ENCODE measurements at regions not wholly inside any gene's neighbourhood (a gene's known extent, or its start where the extent isn't known, plus 50 kb on each side); places are given as distances from the start of the nearest gene placed in this dataset.
"Not testable (repeated sequence)": the region's sequence is repeated elsewhere in the genome, so short reads cannot be mapped to it uniquely, and the experiment has no call there.

DNA sequence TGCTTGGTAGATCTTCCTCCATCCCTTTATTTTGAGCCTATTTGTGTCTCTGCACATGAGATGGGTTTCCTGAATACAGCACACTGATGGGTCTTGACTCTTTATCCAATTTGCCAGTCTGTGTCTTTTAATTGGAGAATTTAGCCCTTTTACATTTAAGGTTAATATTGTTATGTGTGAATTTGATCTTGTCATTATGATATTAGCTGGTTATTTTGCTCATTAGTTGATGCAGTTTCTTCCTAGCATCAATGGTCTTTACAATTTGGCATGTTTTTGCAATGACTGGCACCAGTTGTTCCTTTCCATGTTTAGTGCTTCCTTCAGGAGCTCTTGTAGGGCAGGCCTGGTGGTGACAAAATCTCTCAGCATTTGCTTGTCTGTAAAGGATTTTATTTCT, 72.4 kb downstream of the HNRNPD start:
- DNase-seq = not testable (repeated sequence)

GRCh38 chr4:82293304-82293703, 80.5 kb downstream of the HNRNPD start:
- DNase-seq = peak; percentile 11 to 19

DNA sequence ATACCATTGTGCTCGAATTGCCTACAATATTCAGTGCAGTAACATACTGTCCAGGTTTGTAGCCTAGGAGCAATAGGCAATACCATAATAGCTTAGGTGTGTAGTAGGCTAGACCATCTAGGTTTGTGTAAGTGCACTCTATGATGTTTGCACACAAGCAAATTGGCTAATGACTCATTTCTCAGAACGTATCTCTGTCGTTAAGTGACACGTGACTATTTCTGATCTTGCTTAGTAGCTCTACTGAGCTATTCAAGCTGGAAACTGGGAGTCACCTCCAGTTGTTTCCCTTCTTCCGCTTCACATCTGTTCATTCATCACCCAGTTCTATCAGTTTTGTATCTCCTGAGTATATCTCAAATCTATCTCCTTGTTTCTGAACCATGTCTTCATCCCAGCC, 86.1 kb downstream of the HNRNPD start:
- no peak for DNase-seq

- DNase-seq = peak; percentile 99 to 100
These were observed 88.7 kb downstream of the HNRNPD start for GRCh38 chr4:82284858-82285805.

DNA sequence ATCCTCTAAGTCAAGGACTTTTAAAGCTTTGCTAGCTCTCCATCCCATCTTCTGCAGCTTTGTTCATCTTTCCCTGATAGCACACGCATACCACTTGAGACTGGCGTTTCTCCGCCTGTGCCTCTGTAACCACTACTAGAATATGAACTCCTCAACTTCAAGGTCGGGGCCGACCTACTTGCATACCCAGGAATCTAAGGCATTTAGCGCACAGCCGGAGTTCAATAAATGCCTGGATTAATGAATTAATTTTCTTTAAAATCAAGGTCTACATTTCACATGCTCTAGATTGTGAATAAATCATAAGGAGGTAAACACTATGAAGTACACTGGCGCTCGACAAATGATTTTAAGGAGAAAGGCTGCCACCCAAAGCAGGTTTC, 89.3 kb downstream of the HNRNPD start:
- no peak for DNase-seq

- no peak for DNase-seq
These were observed 90.9 kb downstream of the HNRNPD start for GRCh38 chr4:82282875-82283274.

DNA sequence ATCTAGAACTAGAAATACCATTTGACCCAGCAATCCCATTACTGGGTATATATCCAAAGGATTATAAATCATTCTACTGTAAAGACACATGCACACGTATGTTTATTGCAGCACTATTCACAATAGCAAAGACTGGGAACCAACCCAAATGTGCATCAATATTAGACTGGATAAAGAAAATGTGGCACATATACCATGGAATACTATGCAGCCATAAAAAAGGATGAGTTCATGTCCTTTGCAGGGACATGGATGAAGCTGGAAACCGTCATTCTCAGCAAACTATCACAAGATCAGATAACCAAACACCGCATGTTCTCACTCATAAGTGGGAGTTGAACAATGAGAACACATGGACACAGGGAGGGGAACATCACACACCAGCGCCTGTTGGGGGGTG, 94.2 kb downstream of the HNRNPD start:
- not testable (repeated sequence) for DNase-seq

GRCh38 chr4:82276332-82276640, 97.5 kb downstream of the HNRNPD start:
- DNase-seq = no peak

GRCh38 chr4:82275431-82276331, 98.1 kb downstream of the HNRNPD start:
- DNase-seq = no peak

- not testable (repeated sequence) for DNase-seq
These were observed 99.1 kb downstream of the HNRNPD start for GRCh38 chr4:82274700-82275099.

DNA sequence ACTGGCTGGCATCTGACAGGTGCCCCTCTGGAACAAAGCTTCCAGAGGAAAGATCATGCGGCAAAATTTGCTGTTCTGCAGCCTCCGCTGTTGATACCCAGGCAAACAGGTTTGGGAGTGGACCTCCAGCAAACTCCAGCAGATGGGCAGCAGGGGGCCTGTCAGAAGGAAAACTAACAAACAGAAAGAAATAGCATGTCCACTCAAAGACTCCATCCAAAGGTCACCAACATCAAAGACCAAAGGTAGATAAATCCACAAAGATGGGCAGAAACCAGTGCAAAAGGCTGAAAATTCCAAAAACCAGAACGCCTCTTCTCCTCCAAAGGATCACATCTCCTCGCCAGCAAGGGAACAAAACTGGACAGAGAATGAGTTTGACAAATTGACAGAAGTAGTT, 101.3 kb downstream of the HNRNPD start:
- not testable (repeated sequence) for DNase-seq

- not testable (repeated sequence) for DNase-seq
These were observed 101.8 kb downstream of the HNRNPD start for GRCh38 chr4:82271915-82272480.

DNA sequence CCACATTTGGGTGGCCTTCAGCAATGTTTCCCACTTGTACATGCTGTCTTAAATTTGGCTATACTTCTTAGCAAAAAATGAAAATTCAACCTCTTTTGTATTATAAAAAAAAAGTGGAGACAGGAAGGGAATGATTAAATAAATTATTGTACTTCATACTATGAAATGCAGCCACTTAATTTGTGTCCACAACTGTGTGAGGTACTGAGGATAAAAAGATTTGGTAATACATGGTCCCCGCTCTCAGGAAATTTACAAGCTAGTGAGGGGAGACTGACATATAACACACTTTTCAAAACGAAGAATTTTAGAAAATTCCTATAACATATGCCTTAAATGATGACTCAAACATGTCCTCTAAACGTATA, 105.0 kb downstream of the HNRNPD start:
- no peak for DNase-seq

- DNase-seq = peak; percentile 88 to 93
These were observed 105.6 kb downstream of the HNRNPD start for GRCh38 chr4:82268050-82268825.

GRCh38 chr4:82267506-82267905, 106.3 kb downstream of the HNRNPD start:
- peak; percentile 8 to 40 for DNase-seq

DNA sequence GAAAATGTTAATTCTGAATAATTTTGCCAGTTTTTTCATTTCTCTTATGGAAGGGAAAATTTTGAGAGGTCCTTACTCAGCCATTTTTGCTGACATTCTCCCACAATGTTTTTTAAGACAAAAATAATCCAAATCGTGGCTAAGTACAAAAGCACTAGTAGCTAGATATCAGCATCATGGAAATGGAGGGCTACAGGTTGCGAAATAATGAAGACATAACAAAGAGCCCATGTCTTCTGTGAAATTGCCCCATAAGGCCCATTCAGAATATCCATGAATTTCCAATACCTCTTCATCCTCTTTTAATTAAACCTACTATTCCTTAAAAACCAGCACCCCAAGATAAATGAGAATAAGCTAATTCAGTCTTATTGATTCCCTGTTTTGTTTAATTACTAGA, 107.4 kb downstream of the HNRNPD start:
- no peak for DNase-seq

- DNase-seq = peak; percentile 12 to 31
These were observed 112.7 kb downstream of the HNRNPD start for GRCh38 chr4:82261084-82261483.

DNA sequence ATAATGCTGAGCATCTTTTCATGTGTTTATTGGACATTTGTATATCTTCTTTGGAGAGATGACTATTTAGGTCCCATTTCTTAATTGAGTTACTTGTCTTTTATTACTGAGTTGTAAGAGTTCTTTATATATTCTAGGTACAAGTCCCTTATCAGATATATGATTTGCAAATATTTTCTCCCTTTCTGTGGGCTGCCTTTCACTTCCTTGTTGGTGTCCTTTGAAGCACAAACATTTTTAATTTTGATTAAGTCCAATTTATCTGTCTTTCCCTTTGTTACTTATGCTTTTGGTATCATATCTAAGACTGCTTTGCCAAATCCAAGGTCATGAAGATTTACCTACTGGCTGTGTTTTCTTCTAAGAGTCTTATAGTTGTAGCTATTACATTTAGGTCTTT, 113.2 kb downstream of the HNRNPD start:
- DNase-seq = no peak

DNA sequence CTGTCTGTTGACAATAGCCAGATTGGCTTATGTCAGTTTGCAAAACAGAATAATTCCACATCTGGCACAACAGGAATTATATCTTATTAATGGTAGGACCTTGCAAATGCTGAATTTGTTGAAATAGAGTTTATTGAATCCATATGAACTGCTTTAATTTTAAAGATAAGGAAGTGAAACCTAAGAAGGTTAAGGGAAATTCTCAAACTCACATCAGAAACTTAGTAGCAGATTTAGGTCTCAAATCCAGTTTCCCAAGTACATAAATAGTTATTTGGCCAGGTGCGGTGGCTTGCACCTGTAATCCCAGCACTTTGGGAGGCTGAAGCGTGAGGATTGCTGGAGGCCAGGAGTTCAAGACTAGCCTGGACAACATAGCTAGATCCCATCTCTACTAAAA, 117.1 kb downstream of the HNRNPD start:
- peak in 1 of 2 donors; percentile 16 for DNase-seq

DNA sequence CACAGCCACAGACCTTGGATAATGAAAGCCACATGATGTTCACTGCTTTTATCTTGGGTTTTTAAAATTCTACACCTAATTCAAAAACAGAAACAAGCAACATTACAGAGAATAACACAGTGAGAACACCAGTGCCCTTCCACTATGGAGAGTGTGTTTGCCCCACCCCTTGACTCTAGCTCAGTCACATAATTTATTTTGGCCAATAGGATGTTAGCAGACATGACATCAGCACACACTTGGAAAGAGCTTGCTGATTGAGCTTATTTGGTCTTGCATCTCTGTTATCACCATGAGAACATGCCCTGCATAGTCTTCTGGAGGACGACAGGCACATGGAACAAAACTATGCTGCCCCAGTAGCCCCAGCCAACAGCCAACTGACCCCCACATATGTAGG, 118.1 kb downstream of the HNRNPD start:
- no peak for DNase-seq

GRCh38 chr4:82248903-82249632, 124.7 kb downstream of the HNRNPD start:
- no peak for DNase-seq

DNA sequence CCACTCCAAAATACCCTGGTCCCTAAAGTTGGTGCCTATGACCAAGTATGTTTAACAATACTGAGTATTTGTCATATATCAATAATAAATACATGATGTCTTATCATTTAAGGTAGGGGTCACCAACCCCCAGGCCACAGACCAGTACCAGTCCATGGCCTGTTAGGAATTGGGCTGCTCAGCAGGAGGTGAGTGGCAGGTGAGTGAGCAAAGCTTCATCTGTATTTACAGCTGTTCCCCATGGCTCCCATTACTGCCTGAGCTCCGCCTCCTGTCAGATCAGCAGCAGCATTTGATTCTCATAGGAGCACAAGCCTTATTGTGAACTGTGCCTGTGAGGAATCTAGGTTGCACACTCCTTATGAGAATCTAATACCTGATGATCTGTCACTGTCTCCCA, 126.2 kb downstream of the HNRNPD start:
- no peak for DNase-seq

Measured in inflammatory macrophage treated with lipopolysaccharide for 1 hour (primary cell).